GM18508 (cell line): ENCODE measurements at regions not wholly inside any gene's neighbourhood (a gene's known extent, or its start where the extent isn't known, plus 50 kb on each side); places are given as distances from the start of the nearest gene placed in this dataset.

Experiments used
- ATAC-seq: cut with Tn5 transposase; IDR thresholded peaks from one replicate; pipeline ENCODE4 v1.9.1; 2021; ENCODE audit warnings: moderate number of reproducible peaks; ENCODE audit not compliant: insufficient read depth, unreplicated experiment

- ATAC-seq, result no peak
Observed at GRCh38 chr2:19810637-19811036, 91.1 kb downstream of the TTC32 start.

GRCh38 chr2:19810148-19810547 is 91.6 kb downstream of the TTC32 start:
- no peak for ATAC-seq

- no peak for ATAC-seq
Observed at GRCh38 chr2:19809206-19809605, 92.6 kb downstream of the TTC32 start.

- no peak for ATAC-seq
Observed at GRCh38 chr2:19807866-19808265, 93.9 kb downstream of the TTC32 start.

GRCh38 chr2:19807346-19807745 is 94.4 kb downstream of the TTC32 start:
- ATAC-seq, result no peak

- no peak for ATAC-seq
Observed at GRCh38 chr2:19806591-19806990, 95.2 kb downstream of the TTC32 start.

GRCh38 chr2:19806131-19806530 is 95.7 kb downstream of the TTC32 start:
- no peak for ATAC-seq

- no peak for ATAC-seq
Observed at GRCh38 chr2:19805266-19805665, 96.5 kb downstream of the TTC32 start.

GRCh38 chr2:19804639-19805260 is 97.0 kb downstream of the TTC32 start:
- ATAC-seq, result no peak

- no peak for ATAC-seq
Observed at GRCh38 chr2:19802086-19802841, 99.5 kb downstream of the TTC32 start.

GRCh38 chr2:19801367-19802080 is 100.3 kb downstream of the TTC32 start:
- no peak for ATAC-seq

- ATAC-seq, result no peak
Observed at GRCh38 chr2:19800796-19801195, 101.0 kb downstream of the TTC32 start.

GRCh38 chr2:19799881-19800780 is 101.7 kb downstream of the TTC32 start:
- ATAC-seq, result no peak

- ATAC-seq, result no peak
Observed at GRCh38 chr2:19797871-19798270, 103.9 kb downstream of the TTC32 start.

- no peak for ATAC-seq
Observed at GRCh38 chr2:19797243-19797810, 104.5 kb downstream of the TTC32 start.

- ATAC-seq, result no peak
Observed at GRCh38 chr2:19796035-19796695, 105.6 kb downstream of the TTC32 start.

GRCh38 chr2:19793132-19793750 is 108.5 kb downstream of the TTC32 start:
- no peak for ATAC-seq

GRCh38 chr2:19790291-19790690 is 111.5 kb downstream of the TTC32 start:
- no peak for ATAC-seq

- no peak for ATAC-seq
Observed at GRCh38 chr2:19787134-19787533, 114.6 kb downstream of the TTC32 start.
